CD4-positive, alpha-beta T cell (primary cell): ENCODE measurements at regions not wholly inside any gene's neighbourhood (a gene's known extent, or its start where the extent isn't known, plus 50 kb on each side); places are given as distances from the start of the nearest gene placed in this dataset.

ENCODE experiments used
- ATAC-seq: fragments of 200-7000 bp; cut with Tn5 transposase; one replicate; pipeline ENCODE4 v1.10.0; 2022; ENCODE audit warnings: mild to moderate bottlenecking; ENCODE audit not compliant: poor library complexity
- CTCF ChIA-PET: fragments of 350-600 bp; sonication (Branson Sonifier 250); formaldehyde crosslinking; loops from one replicate; lab custom pipeline; 2021; ENCODE audit warnings: antibody characterized with exemption, inconsistent platforms; lab: Charles Lee
- POLR2A ChIA-PET: fragments of 350-600 bp; sonication (Branson Sonifier 250); formaldehyde crosslinking; loops from one replicate; lab custom pipeline; 2021; ENCODE audit warnings: antibody characterized with exemption, inconsistent platforms; lab: Charles Lee
- DNase-seq, 14 experiments: peaks; one replicate each; pipeline ENCODE4 v3.0.0-alpha.2; 2013 to 2020; ENCODE audit warnings: mixed read lengths in 2 of 14
- H3K27ac ChIP-seq, 2 donors: one replicate each; pipeline versions ENCODE4 v1.5.1 to v1.7.0; 2013; ENCODE audit warnings: low read length in 2 of 2, low read depth in 1 of 2, mild to moderate bottlenecking in 1 of 2
- H3K27me3 ChIP-seq, 2 experiments: 1 replicate in 1 of 2; 2 replicates in 1 of 2; pipeline versions ENCODE4 v1.6.1 to v1.7.0; 2013; ENCODE audit warnings: low read length in 2 of 2, control low read depth in 1 of 2, mild to moderate bottlenecking in 1 of 2, moderate library complexity in 1 of 2; ENCODE audit not compliant: insufficient read depth in 2 of 2, control insufficient read depth in 1 of 2
- H3K36me3 ChIP-seq: one replicate; pipeline ENCODE4 v1.6.1; 2013; ENCODE audit warnings: low read length, control low read depth; ENCODE audit not compliant: insufficient read depth
- H3K4me1 ChIP-seq: one replicate; pipeline ENCODE4 v1.6.1; 2013; ENCODE audit warnings: low read length, control low read depth; ENCODE audit not compliant: insufficient read depth
- H3K4me3 ChIP-seq: one replicate; pipeline ENCODE4 v1.5.1; 2013; ENCODE audit warnings: mild to moderate bottlenecking, low read length, moderate library complexity
- H3K9me3 ChIP-seq, 2 experiments: 1 replicate in 1 of 2; 2 replicates in 1 of 2; pipeline versions ENCODE4 v1.6.1 to v1.7.0; 2013; ENCODE audit warnings: low read length in 2 of 2, mild to moderate bottlenecking in 2 of 2, control low read depth in 1 of 2, moderate library complexity in 1 of 2; ENCODE audit not compliant: control insufficient read depth in 1 of 2, insufficient read depth in 1 of 2
- H3K27ac Mint-ChIP-seq: one replicate; pipeline ENCODE4 v1.8.0; 2020; ENCODE audit warnings: mixed read lengths
- H3K27me3 Mint-ChIP-seq: one replicate; pipeline ENCODE4 v1.8.0; 2021; ENCODE audit warnings: mixed read lengths
- H3K36me3 Mint-ChIP-seq: one replicate; pipeline ENCODE4 v1.8.0; 2021; ENCODE audit warnings: low read depth, mixed read lengths
- H3K4me1 Mint-ChIP-seq: one replicate; pipeline ENCODE4 v1.8.0; 2021; ENCODE audit warnings: low read depth, mixed read lengths
- H3K4me3 Mint-ChIP-seq: one replicate; pipeline ENCODE4 v1.8.0; 2020; ENCODE audit warnings: mild to moderate bottlenecking, mixed read lengths
- H3K9me3 Mint-ChIP-seq: one replicate; pipeline ENCODE4 v1.8.0; 2020; ENCODE audit warnings: mixed read lengths
- CTCF ChIP-seq: fragments of 200-600 bp; IDR thresholded peaks from one replicate; pipeline ENCODE4 v1.8.0; 2022; ENCODE audit warnings: antibody characterized with exemption, mild to moderate bottlenecking
- intact Hi-C, 2 experiments: fragments of 100-400 bp; cut with DNase I in 1 of 2; cut with micrococcal nuclease in 1 of 2; formaldehyde crosslinking; loops; one replicate each; pipeline versions ENCODE4 v1.15.1 to v1.9.0; 2023 to 2025; cut with DNase I, micrococcal nuclease

GRCh38 chr5:116923344-116923743 is 348.7 kb upstream of the SEMA6A start:
- ATAC-seq (no peak), DNase-seq (no peak)
- no peaks in the 10 kb centered on the region for H3K27me3 Mint-ChIP-seq
- no peaks in the 10 kb centered on the region for H3K36me3 Mint-ChIP-seq
- H3K9me3 Mint-ChIP-seq: no peaks in the 10 kb centered on the region
- H3K36me3 ChIP-seq: no peaks in the 10 kb centered on the region
- CTCF ChIA-PET: no interaction called here
- no peaks in the 10 kb centered on the region for H3K4me1 Mint-ChIP-seq
- no peak for TF ChIP-seq CTCF
- no peaks in the 10 kb centered on the region for H3K27me3 ChIP-seq
- no peak overlapping the region for H3K4me3 Mint-ChIP-seq
- H3K27ac Mint-ChIP-seq: no peak overlapping the region
- no peaks in the 10 kb centered on the region for H3K9me3 ChIP-seq
- H3K4me3 ChIP-seq: no peak overlapping the region
- H3K4me1 ChIP-seq: no peaks in the 10 kb centered on the region
- intact Hi-C loops: no loop called here
- POLR2A ChIA-PET: no interaction called here
- no peak overlapping the region for H3K27ac ChIP-seq

- Histone ChIP-seq H3K4me1 (no peaks in the 10 kb centered on the region), H3K27ac (no peak overlapping the region), H3K9me3 (no peaks in the 10 kb centered on the region), H3K36me3 (no peaks in the 10 kb centered on the region), H3K4me3 (no peak overlapping the region), H3K27me3 (no peaks in the 10 kb centered on the region)
- no peak for ATAC-seq
- DNase-seq: no peak
- POLR2A ChIA-PET: no interaction called here
- CTCF ChIA-PET: interaction anchor here (0.6 kb wide), 1 partner anchor 195 kb away, joined by 5 read pairs; no protein-coding TSS in a partner anchor
- H3K9me3 Mint-ChIP-seq: peaks cover 2% of the 10 kb centered on the region
- no peak overlapping the region for H3K27ac Mint-ChIP-seq
- H3K27me3 Mint-ChIP-seq: no peaks in the 10 kb centered on the region
- H3K4me1 Mint-ChIP-seq: no peaks in the 10 kb centered on the region
- TF ChIP-seq CTCF: no peak
- intact Hi-C loops: no loop called here
- H3K36me3 Mint-ChIP-seq: no peaks in the 10 kb centered on the region
- no peak overlapping the region for H3K4me3 Mint-ChIP-seq
These were observed 347.9 kb upstream of the SEMA6A start for GRCh38 chr5:116922532-116922931.

- TF ChIP-seq CTCF: no peak
- no peaks in the 10 kb centered on the region for H3K9me3 ChIP-seq
- POLR2A ChIA-PET: no interaction called here
- H3K36me3 Mint-ChIP-seq: no peaks in the 10 kb centered on the region
- no peaks in the 10 kb centered on the region for H3K36me3 ChIP-seq
- H3K27me3 Mint-ChIP-seq: no peaks in the 10 kb centered on the region
- intact Hi-C loops: no loop called here
- DNase-seq (no peak), ATAC-seq (no peak)
- H3K27ac ChIP-seq: no peak overlapping the region
- no peaks in the 10 kb centered on the region for H3K4me1 Mint-ChIP-seq
- CTCF ChIA-PET: no interaction called here
- no peaks in the 10 kb centered on the region for H3K27me3 ChIP-seq
- H3K4me3 Mint-ChIP-seq: no peak overlapping the region
- peaks cover 7% of the 10 kb centered on the region for H3K9me3 Mint-ChIP-seq
- no peak overlapping the region for H3K4me3 ChIP-seq
- H3K4me1 ChIP-seq: no peaks in the 10 kb centered on the region
- H3K27ac Mint-ChIP-seq: no peak overlapping the region
These were observed 340.4 kb upstream of the SEMA6A start for GRCh38 chr5:116914869-116915504.
